ENCODE measurements at regions not wholly inside any gene's neighbourhood (a gene's known extent, or its start where the extent isn't known, plus 50 kb on each side); places are given as distances from the start of the nearest gene placed in this dataset.

DNA sequence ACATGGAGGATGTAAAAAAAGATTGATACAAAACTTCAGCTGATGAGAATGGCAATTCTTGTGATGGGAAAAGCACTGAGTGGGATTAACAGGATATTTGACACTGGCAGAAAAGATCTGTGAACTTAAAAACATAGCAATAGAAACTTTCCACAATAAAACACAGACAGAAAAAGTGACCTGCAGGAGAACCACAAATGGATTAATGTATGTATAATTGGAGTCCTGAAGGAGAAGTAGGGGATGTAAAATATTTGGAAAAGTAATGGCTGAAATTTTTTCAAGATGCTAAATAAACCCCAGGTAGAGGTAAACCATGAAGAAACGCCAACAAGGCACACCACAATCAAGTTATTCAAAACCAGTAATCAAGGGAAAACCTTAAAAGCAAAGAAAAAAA is 130.8 kb upstream of the C14orf180 start:
- Histone ChIP-seq H3K9me3 (ENCODE audit: control insufficient read depth in 1 of 2, insufficient read depth in 1 of 2, low read depth in 1 of 2, low read length in 2 of 2) (peaks cover 0 to 4% of the 10 kb centered on the region in 2 experiments; a peak in 1 of 4 replicates), H3K4me2 (ENCODE audit: low read length) (no peak overlapping the region), H2AFZ (ENCODE audit: low read depth, low read length, poor library complexity, severe bottlenecking) (no peak overlapping the region), H3K27me3 (ENCODE audit: insufficient read depth, low read length) (peaks cover 6% of the 10 kb centered on the region; the same call in 1 of the 2 replicates), H3K9ac (ENCODE audit: low read length) (no peak overlapping the region), H3K9me2 (ENCODE audit: insufficient read depth) (no peaks in the 10 kb centered on the region), H3K36me3 (ENCODE audit: control insufficient read depth in 1 of 2, insufficient read depth in 2 of 2, low read length in 2 of 2) (no peaks in the 10 kb centered on the region), H3K79me2 (ENCODE audit: insufficient read depth, low read length) (no peaks in the 10 kb centered on the region), H3K4me3 (replicated peaks in 1 of 2; ENCODE audit: low read depth in 1 of 2, low read length in 2 of 2) (no peak overlapping the region), H3K27ac (ENCODE audit: low read depth, low read length) (no peak overlapping the region), H4K20me1 (ENCODE audit: insufficient read depth) (no peaks in the 10 kb centered on the region), H3K4me1 (ENCODE audit: control insufficient read depth in 1 of 2, insufficient read depth in 2 of 2, low read length in 2 of 2) (no peaks in the 10 kb centered on the region)
- intact Hi-C loops (cut with micrococcal nuclease): no loop called here
- no TSS peak for BruUV-seq (replicated peaks)
- TF ChIP-seq POLR2AphosphoS5 (IDR thresholded peaks at IDR 0.05; ENCODE audit: low read depth, low read length) (no peak), FOSL1 (IDR thresholded peaks at IDR 0.05; ENCODE audit: low read depth) (no peak), SRF (IDR thresholded peaks at IDR 0.05; ENCODE audit: low read depth) (no peak), ZFX (IDR thresholded peaks at IDR 0.05) (no peak), SP1 (IDR thresholded peaks at IDR 0.05; ENCODE audit: low read depth) (no peak), EZH2phosphoT487 (IDR thresholded peaks at IDR 0.05; ENCODE audit: borderline replicate concordance) (no peak)
- no peak for ATAC-seq
- POLR2A ChIA-PET: no interaction called here
- CTCF ChIA-PET: no interaction called here
- RAD21 ChIA-PET (ENCODE audit: low non-redundant PET in 1 of 2, low total read pairs in 2 of 2, uncharacterized antibody in 2 of 2, unreplicated experiment in 2 of 2): no interaction called here
- no peak for DNase-seq (ENCODE audit: low read depth, low spot score)

GRCh38 chr14:104450811-104451401 is 128.7 kb upstream of the C14orf180 start:
- Histone ChIP-seq H2AFZ (ENCODE audit: low read depth, low read length, poor library complexity, severe bottlenecking) (no peak overlapping the region), H3K4me2 (ENCODE audit: low read length) (no peak overlapping the region), H3K36me3 (ENCODE audit: control insufficient read depth in 1 of 2, insufficient read depth in 2 of 2, low read length in 2 of 2) (no peaks in the 10 kb centered on the region), H3K79me2 (ENCODE audit: insufficient read depth, low read length) (no peaks in the 10 kb centered on the region), H3K9me3 (ENCODE audit: control insufficient read depth in 1 of 2, insufficient read depth in 1 of 2, low read depth in 1 of 2, low read length in 2 of 2) (peaks cover 0 to 4% of the 10 kb centered on the region in 2 experiments; a peak in 1 of 4 replicates), H3K4me3 (replicated peaks in 1 of 2; ENCODE audit: low read depth in 1 of 2, low read length in 2 of 2) (no peak overlapping the region), H3K9me2 (ENCODE audit: insufficient read depth) (no peaks in the 10 kb centered on the region), H3K27ac (ENCODE audit: low read depth, low read length) (no peak overlapping the region), H3K9ac (ENCODE audit: low read length) (no peak overlapping the region), H3K27me3 (ENCODE audit: insufficient read depth, low read length) (peaks cover 11% of the 10 kb centered on the region; the same call in 1 of the 2 replicates), H4K20me1 (ENCODE audit: insufficient read depth) (no peaks in the 10 kb centered on the region), H3K4me1 (ENCODE audit: control insufficient read depth in 1 of 2, insufficient read depth in 2 of 2, low read length in 2 of 2) (no peaks in the 10 kb centered on the region)
- RAD21 ChIA-PET (ENCODE audit: low non-redundant PET in 1 of 2, low total read pairs in 2 of 2, uncharacterized antibody in 2 of 2, unreplicated experiment in 2 of 2): no interaction called here
- no peak for TF ChIP-seq JUND (IDR thresholded peaks at IDR 0.05)
- TF ChIP-seq ZBTB33 (IDR thresholded peaks at IDR 0.05; ENCODE audit: extremely low read depth, insufficient replicate concordance, low read length): no peak
- no peak for TF ChIP-seq SIN3A (IDR thresholded peaks at IDR 0.05; ENCODE audit: low read depth)
- no peak for TF ChIP-seq SRF (IDR thresholded peaks at IDR 0.05; ENCODE audit: low read depth)
- POLR2A ChIA-PET: no interaction called here
- no TSS peak for BruUV-seq (replicated peaks)
- DNase-seq (ENCODE audit: low read depth, low spot score): no peak
- ATAC-seq: no peak
- intact Hi-C loops (cut with micrococcal nuclease): no loop called here
- CTCF ChIA-PET: no interaction called here
